Fibroblast of lung (primary cell): ENCODE measurements at regions not wholly inside any gene's neighbourhood (a gene's known extent, or its start where the extent isn't known, plus 50 kb on each side); places are given as distances from the start of the nearest gene placed in this dataset.

Experiments
- DNase-seq, 2 donors: peaks; one replicate each; pipeline versions ENCODE4 v3.0.0 to v3.0.0-alpha.2; 2010; ENCODE audit warnings: low read depth in 2 of 2
- H2AFZ ChIP-seq: 2 replicates; pipeline ENCODE4 v1.5.1; 2012; ENCODE audit warnings: low read length, control low read depth, inconsistent platforms
- H3K27ac ChIP-seq: 2 replicates; pipeline ENCODE4 v1.5.1; 2011; ENCODE audit warnings: low read length, control low read depth; ENCODE audit not compliant: insufficient read depth
- H3K27me3 ChIP-seq: 2 replicates; pipeline ENCODE4 v1.5.1; 2011; ENCODE audit warnings: mild to moderate bottlenecking, low read length; ENCODE audit not compliant: control insufficient read depth, insufficient read depth
- H3K36me3 ChIP-seq: 2 replicates; pipeline ENCODE4 v1.5.1; 2011; ENCODE audit warnings: low read length; ENCODE audit not compliant: control insufficient read depth, insufficient read depth
- H3K4me1 ChIP-seq: 2 replicates; pipeline ENCODE4 v1.5.1; 2011; ENCODE audit warnings: low read length; ENCODE audit not compliant: control insufficient read depth, insufficient read depth; ENCODE audit errors: extremely low read depth
- H3K4me2 ChIP-seq: 2 replicates; pipeline ENCODE4 v1.5.1; 2011; ENCODE audit warnings: low read length, control low read depth; ENCODE audit not compliant: insufficient read depth; ENCODE audit errors: extremely low read depth
- H3K4me3 ChIP-seq, 4 experiments: fragments of 200-600 bp in 1 of 4; sonication (generic) in 1 of 4; replicated peaks in 1 of 4; 2 replicates each; pipeline ENCODE4 v1.5.1; 2011 to 2016; ENCODE audit warnings: low read length in 4 of 4, low read depth in 3 of 4, mild to moderate bottlenecking in 3 of 4, control low read depth in 2 of 4, inconsistent platforms in 1 of 4, mixed read lengths in 1 of 4; ENCODE audit not compliant: insufficient read depth in 1 of 4; ENCODE audit errors: control extremely low read depth in 1 of 4
- H3K79me2 ChIP-seq: 2 replicates; pipeline ENCODE4 v1.5.1; 2012; ENCODE audit warnings: mild to moderate bottlenecking, low read length, inconsistent platforms; ENCODE audit not compliant: control insufficient read depth, insufficient read depth
- H3K9ac ChIP-seq: 2 replicates; pipeline ENCODE4 v1.5.1; 2011; ENCODE audit warnings: mild to moderate bottlenecking, low read length, control low read depth; ENCODE audit not compliant: insufficient read depth
- H3K9me3 ChIP-seq: 2 replicates; pipeline ENCODE4 v1.5.1; 2012; ENCODE audit warnings: low read depth, low read length; ENCODE audit not compliant: control insufficient read depth, insufficient read depth
- H4K20me1 ChIP-seq: 2 replicates; pipeline ENCODE4 v1.5.1; 2011; ENCODE audit warnings: low read length; ENCODE audit not compliant: control insufficient read depth, insufficient read depth; ENCODE audit errors: extremely low read depth
- EZH2 ChIP-seq: IDR thresholded peaks from 2 replicates; pipeline ENCODE4 v1.5.1; 2012; ENCODE audit warnings: low read length, control low read depth, mild to moderate bottlenecking; ENCODE audit errors: missing control alignments
- TF ChIP-seq, protein P1 (sequence below), 2 donors: IDR thresholded peaks in 1 of 2; conservative IDR thresholded peaks in 1 of 2; 1 replicate in 1 of 2; 2 replicates in 1 of 2; pipeline ENCODE4 v1.5.1; 2011 to 2012; ENCODE audit warnings: low read length in 2 of 2, control low read depth in 1 of 2, inconsistent platforms in 1 of 2, low read depth in 1 of 2, mild to moderate bottlenecking in 1 of 2

DNA sequence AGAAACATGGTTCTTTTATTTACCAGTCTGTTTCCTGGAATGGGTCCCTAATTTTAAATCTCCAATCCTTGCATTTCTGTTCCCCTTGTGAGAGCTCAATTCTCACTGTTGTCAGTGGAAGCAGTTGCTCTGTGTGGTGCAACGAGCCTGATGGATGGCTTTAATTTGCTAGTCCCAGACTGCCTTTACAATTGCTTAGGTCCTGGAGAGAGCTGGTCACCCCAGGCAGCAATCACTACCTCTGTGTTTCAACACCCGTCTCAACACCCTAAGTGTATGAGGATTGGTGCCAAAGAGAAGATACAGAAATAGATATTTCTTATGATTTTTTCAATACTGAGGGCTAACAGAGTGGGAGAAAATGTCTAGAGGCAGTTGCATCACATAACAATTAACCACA is 873.8 kb downstream of the GLUD2 start:
- no peak overlapping the region for H3K4me3 ChIP-seq
- H3K9ac ChIP-seq: no peak overlapping the region
- H3K27ac ChIP-seq: no peak overlapping the region
- H3K36me3 ChIP-seq: no peaks in the 10 kb centered on the region
- TF ChIP-seq, protein P1, sequence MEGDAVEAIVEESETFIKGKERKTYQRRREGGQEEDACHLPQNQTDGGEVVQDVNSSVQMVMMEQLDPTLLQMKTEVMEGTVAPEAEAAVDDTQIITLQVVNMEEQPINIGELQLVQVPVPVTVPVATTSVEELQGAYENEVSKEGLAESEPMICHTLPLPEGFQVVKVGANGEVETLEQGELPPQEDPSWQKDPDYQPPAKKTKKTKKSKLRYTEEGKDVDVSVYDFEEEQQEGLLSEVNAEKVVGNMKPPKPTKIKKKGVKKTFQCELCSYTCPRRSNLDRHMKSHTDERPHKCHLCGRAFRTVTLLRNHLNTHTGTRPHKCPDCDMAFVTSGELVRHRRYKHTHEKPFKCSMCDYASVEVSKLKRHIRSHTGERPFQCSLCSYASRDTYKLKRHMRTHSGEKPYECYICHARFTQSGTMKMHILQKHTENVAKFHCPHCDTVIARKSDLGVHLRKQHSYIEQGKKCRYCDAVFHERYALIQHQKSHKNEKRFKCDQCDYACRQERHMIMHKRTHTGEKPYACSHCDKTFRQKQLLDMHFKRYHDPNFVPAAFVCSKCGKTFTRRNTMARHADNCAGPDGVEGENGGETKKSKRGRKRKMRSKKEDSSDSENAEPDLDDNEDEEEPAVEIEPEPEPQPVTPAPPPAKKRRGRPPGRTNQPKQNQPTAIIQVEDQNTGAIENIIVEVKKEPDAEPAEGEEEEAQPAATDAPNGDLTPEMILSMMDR (conservative IDR thresholded peaks at IDR 0.05 in 1 of 2, IDR thresholded peaks at IDR 0.05 in 1 of 2; ENCODE audit: low read depth in 1 of 2, low read length in 2 of 2): no peak
- TF ChIP-seq EZH2: no peak
- no peaks in the 10 kb centered on the region for H3K79me2 ChIP-seq
- DNase-seq: no peak
- no peak overlapping the region for H2AFZ ChIP-seq
- H3K4me2 ChIP-seq: no peak overlapping the region
- no peaks in the 10 kb centered on the region for H3K9me3 ChIP-seq
- H4K20me1 ChIP-seq: no peaks in the 10 kb centered on the region
- H3K27me3 ChIP-seq: no peaks in the 10 kb centered on the region
- H3K4me1 ChIP-seq: no peaks in the 10 kb centered on the region

DNA sequence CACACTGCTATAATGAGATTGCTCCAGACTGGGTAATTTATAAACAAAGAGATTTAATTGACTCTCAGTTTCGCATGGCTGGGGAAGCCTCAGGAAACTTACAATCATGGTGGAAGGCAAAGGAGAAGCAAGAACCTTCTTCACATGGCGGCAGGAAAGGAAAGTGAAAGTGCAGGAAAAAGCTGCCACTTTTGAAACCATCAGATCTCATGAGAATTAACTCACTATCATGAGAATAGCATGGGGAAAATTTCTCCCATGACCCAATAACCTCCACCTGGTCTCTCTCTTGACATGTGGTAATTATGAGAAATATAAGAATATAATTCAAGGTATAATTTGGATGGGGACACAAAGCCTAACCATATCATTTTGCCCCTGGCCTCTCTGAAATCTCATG is 884.2 kb downstream of the GLUD2 start:
- no peak for TF ChIP-seq EZH2
- TF ChIP-seq, protein P1 (conservative IDR thresholded peaks at IDR 0.05 in 1 of 2, IDR thresholded peaks at IDR 0.05 in 1 of 2; ENCODE audit: low read depth in 1 of 2, low read length in 2 of 2): no peak
- Histone ChIP-seq H3K9me3 (no peaks in the 10 kb centered on the region), H2AFZ (no peak overlapping the region), H3K4me3 (no peak overlapping the region), H3K79me2 (no peaks in the 10 kb centered on the region), H3K4me1 (no peaks in the 10 kb centered on the region), H3K9ac (no peak overlapping the region), H3K36me3 (no peaks in the 10 kb centered on the region), H3K27ac (no peak overlapping the region), H3K27me3 (no peaks in the 10 kb centered on the region), H4K20me1 (no peaks in the 10 kb centered on the region), H3K4me2 (no peak overlapping the region)
- DNase-seq: no peak

DNA sequence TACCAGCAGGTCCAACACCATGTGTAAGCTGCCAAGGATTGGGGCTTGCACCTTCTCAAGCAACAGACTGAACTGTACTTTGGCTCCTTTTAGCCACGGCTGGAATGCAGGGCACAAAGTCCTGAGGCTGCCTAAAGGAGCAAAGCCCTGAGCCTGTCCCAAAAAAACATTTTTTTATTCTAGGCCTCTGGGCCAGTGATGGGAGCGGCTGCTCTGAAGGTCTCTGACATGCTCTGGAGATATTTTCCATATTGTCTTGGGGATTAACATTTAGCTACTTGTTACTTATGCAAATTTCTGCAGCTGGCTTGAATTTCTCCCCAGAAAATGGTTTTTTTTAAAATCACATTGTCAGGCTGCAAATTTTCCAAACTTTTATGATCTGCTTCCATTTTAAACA is 885.3 kb downstream of the GLUD2 start:
- Histone ChIP-seq H3K4me1 (no peaks in the 10 kb centered on the region), H3K79me2 (no peaks in the 10 kb centered on the region), H3K36me3 (no peaks in the 10 kb centered on the region), H2AFZ (no peak overlapping the region), H3K4me2 (no peak overlapping the region), H3K27ac (no peak overlapping the region), H3K27me3 (no peaks in the 10 kb centered on the region), H3K4me3 (no peak overlapping the region), H4K20me1 (no peaks in the 10 kb centered on the region), H3K9ac (no peak overlapping the region), H3K9me3 (no peaks in the 10 kb centered on the region)
- TF ChIP-seq EZH2: no peak
- TF ChIP-seq, protein P1 (conservative IDR thresholded peaks at IDR 0.05 in 1 of 2, IDR thresholded peaks at IDR 0.05 in 1 of 2; ENCODE audit: low read depth in 1 of 2, low read length in 2 of 2): no peak
- no peak for DNase-seq
